Fibroblast of skin of right quadriceps (primary cell): ENCODE measurements at regions not wholly inside any gene's neighbourhood (a gene's known extent, or its start where the extent isn't known, plus 50 kb on each side); places are given as distances from the start of the nearest gene placed in this dataset.
A peak's percentile ranks its signal among the peaks of the same experiment; 100 is the strongest.
"Not testable (repeated sequence)": the region's sequence is repeated elsewhere in the genome, so short reads cannot be mapped to it uniquely, and the experiment has no call there.

ENCODE experiments used
- DNase-seq: peaks from one replicate; pipeline ENCODE4 v3.0.0-alpha.2; 2013

DNA sequence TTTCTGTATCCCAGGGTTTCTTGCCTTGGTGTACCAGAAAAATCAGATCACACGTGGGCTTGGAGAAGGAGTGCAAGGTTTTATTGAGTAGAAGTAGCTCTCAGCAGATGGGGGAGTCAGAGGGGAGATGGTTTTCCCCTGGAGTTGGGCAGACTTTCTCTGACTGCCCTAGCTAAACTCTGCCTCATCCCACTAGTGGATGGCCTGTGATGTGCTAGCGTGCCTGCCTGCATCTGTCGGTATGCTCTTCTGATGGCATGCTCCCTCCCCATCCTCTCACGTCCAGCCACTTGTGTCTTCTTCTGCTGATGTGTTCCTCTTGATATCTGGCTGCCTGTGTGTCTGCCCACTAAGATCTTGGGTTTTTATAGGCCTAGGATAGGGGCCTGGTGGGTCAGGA, 616.1 kb upstream of the RGMB start:
- DNase-seq = no peak

GRCh38 chr5:98158440-98158839, 615.0 kb upstream of the RGMB start:
- DNase-seq = no peak

DNA sequence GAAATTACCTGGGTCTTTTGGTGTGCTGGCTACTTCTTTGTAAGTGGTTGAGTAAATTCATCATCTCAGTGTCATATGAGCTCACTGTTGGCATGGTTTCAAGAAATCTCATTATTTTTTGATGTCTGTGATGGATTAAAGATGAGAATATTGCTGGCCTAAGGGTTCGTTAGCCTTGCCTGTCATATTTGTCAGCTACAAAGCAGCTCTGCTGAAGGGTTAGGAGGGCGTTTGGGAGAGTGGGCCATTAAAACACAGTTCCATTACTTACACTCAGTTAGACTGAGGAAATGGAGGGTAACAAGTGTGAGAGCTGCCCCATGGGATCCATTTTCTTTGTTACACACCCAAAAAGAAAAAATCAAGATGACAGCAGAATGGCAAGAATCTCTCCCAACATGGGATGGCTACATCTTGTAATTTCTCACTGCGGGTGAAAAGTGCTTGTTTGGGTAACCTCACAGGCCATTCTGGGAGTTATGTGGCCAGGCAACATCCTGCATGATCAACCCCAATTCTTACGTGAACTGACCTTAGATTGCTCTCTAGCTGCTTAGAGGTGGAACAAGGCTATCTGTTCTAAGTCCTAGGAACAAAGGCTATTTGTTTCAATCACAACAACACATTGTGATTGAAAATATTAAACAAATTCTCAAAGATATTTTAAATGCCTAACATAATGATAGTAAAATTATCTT, 609.5 kb upstream of the RGMB start:
- no peak for DNase-seq

GRCh38 chr5:98168871-98169270, 604.6 kb upstream of the RGMB start:
- DNase-seq = no peak

DNA sequence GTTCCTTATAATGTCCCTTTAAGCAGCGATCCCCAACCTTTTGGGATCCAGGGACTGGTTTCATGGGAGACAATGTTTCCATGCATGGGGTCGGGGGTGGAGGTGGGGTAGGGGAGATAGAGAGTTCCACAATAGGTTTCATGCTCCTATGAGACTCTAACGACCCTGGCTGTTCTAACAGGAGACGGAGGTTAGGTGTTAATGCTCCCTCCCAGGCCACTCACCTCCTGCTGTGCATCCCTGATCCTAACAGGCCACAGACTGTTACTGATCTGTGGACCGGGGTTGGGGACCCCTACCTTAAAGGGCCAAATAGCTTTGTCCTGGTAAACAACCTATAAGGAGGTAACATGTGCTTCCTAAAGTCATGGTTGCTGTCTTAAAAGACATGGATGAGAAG, 602.5 kb upstream of the RGMB start:
- DNase-seq = no peak

DNA sequence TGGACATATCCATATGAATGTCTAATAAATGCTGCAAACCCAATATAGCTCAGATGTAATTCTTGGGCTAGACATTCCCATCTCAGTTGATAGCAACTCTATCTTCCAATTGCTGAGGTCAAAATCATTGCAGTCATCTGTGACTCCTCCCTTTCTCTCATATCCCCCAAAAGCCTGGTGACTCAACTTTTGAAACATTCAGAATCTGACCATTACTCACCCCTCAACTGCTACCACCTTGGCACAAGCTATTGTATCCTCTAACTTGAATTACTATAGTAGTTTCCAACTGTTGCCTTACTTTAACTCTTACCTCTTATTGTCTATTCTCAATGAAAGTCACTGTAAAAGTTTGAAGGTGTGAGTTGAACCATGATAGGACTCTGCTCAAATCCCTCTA, 600.1 kb upstream of the RGMB start:
- peak; percentile 74 for DNase-seq

- no peak for DNase-seq
Measured at GRCh38 chr5:98175474-98175873, 598.0 kb upstream of the RGMB start.

- no peak for DNase-seq
Measured at GRCh38 chr5:98179791-98180755, 593.4 kb upstream of the RGMB start.

- DNase-seq = no peak
Measured at GRCh38 chr5:98186128-98186527, 587.3 kb upstream of the RGMB start.

GRCh38 chr5:98187945-98188344, 585.5 kb upstream of the RGMB start:
- no peak for DNase-seq

GRCh38 chr5:98190344-98190743, 583.1 kb upstream of the RGMB start:
- not testable (repeated sequence) for DNase-seq

DNA sequence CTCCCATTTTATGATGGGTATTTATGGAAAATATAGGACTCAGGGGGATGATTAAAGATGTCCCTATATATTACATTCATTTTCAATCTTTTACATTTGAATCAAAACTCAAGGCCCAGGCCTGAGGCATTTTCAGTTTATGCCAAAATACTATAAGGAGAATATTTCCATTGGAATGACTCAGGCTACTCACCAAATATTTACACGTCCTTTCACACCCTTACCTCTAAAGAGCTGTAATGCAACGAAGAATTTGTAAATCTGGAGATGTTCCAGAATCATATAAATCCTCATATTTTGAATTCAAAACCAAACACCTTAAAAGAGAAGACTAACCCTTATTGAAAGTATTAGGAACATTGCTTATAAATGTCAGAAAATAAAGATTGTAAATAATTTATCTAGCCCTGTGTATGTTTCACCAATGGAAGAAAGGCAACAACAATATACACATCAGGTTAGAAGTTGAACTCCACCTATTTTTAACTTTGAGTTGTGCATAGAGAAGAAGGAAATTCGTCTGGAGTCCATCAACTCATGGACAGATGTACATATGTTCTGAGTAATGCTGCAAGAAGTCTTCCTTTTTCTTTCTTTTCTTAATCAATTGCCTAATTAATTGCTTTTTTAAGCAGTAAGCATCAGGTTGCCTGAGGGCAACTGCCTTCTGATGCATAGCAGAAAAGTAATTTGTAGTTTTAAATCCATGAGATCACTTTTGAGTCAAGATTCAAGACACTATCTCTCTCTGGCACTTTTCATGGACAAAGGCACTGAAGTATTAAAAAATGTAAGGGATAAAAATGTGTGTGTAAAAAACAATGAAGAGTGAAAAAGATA, 579.3 kb upstream of the RGMB start:
- no peak for DNase-seq

GRCh38 chr5:98200726-98201541, 572.5 kb upstream of the RGMB start:
- peak; percentile 72 for DNase-seq

DNA sequence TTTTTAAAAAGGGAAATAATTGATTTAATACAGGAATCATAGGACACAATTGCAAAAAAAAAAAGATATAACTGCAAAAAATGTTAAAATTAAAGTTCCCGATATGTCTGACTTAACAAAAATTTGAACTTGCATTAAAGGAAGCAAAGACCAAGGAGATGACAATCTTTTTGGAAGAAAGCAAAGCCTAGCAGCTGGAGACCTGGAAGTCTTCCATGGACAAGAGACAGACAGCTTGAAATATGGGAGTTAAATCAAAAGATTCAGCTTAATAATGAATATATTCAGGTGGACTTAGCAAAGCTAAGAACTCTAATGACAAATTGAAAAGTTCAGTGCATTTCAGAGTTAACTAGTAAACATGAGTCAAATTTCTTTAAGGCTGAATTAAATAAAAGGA, 568.7 kb upstream of the RGMB start:
- DNase-seq = no peak

- peak; percentile 68 for DNase-seq
Measured at GRCh38 chr5:98205691-98206461, 567.6 kb upstream of the RGMB start.

GRCh38 chr5:98206566-98206965, 566.9 kb upstream of the RGMB start:
- no peak for DNase-seq

DNA sequence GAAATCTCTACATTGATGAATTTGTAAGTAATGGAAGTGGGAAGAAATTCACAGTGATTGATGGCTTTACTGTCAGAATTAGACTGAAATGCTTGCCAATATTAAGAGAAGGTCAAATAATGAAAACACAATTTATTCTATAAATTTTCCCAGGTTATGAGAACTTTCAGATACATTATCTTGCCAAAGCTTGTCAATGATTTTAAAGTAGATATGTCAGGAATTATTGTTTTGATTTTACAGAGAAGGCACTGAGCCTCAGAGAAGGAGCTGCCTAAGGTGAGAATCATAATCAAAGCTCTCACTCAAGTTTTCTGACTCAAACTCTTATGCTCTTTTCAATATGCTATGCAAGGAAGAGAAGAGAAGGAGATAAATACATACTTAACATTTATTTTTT, 564.0 kb upstream of the RGMB start:
- no peak for DNase-seq

DNA sequence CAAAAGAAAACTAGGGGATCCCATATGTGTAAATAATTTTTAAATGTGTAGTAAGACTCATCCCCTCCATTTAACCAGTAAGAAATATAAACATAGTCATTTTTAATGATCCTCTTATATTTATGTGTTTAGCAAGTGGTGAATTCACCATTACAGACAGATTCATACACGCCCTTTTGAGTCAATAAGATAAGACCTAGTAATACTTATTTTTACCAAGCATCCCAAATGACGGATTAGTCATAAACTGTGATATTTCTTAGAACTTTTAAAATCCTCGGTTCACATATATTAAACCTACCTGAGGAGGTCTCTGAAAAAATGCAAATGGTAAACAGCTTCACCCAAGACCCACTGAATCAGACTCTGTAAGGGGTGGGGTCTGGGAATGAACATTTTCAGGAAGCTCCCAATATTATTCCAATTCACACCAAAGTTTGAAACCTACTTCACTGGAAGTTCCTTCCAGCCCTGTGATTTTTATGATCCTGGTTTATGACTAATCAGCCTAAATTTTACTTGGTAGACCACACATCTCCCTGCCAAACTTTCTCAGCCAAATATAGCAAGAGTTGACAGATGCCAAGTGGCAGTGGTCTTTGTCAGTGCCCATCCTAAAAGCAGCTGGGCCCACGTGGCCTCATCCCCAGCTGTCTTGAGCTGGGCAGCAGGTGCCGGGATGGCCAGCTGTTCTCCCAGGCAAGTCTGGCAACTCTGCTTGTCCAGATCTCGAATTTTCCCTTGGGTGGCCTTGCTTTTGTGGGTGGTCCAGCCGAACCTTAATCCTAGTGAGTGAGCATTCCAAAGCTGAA, 559.0 kb upstream of the RGMB start:
- peak; percentile 82 for DNase-seq

- no peak for DNase-seq
Measured at GRCh38 chr5:98217138-98217537, 556.3 kb upstream of the RGMB start.

DNA sequence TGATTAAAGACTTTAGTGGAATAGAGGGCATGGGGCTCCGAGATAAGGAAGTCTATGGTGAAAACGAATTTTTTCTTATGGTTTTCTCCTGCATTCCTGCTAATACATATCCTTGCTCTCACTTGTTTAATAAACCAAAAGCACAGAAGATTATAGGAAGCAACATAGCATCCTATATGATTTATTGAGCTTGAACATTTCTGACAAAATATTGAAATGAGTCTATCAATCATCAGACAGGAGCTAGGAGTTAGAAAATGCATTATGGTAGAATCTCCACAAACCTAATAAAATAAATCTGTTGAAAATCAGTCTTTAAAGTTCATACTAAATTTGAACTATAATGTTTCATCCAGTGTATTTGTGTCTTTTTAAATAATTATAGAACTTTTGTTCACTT, 554.6 kb upstream of the RGMB start:
- DNase-seq = no peak

- DNase-seq = no peak
Measured at GRCh38 chr5:98227489-98227888, 546.0 kb upstream of the RGMB start.
